Sigmoid colon (tissue), 6 donors: ENCODE measurements at regions not wholly inside any gene's neighbourhood (a gene's known extent, or its start where the extent isn't known, plus 50 kb on each side); places are given as distances from the start of the nearest gene placed in this dataset.

Source experiments
- DNase-seq: peaks from one replicate; pipeline ENCODE4 v3.0.0-alpha.2; 2019
- H3K27ac ChIP-seq, 4 donors: fragments of 200-600 bp; sonication (generic); one replicate each; pipeline ENCODE4 v1.5.1; 2016 to 2019; ENCODE audit warnings: mild to moderate bottlenecking in 1 of 4
- H3K27me3 ChIP-seq, 3 donors: fragments of 200-600 bp; sonication (generic); one replicate each; pipeline ENCODE4 v1.5.1; 2019; ENCODE audit warnings: mild to moderate bottlenecking in 1 of 3
- H3K36me3 ChIP-seq, 4 donors: fragments of 200-600 bp; sonication (generic); one replicate each; pipeline ENCODE4 v1.5.1; 2016 to 2019
- H3K4me1 ChIP-seq, 4 donors: fragments of 200-600 bp; sonication (generic); one replicate each; pipeline ENCODE4 v1.5.1; 2017 to 2019
- H3K4me3 ChIP-seq, 4 donors: fragments of 200-600 bp; sonication (generic); one replicate each; pipeline ENCODE4 v1.5.1; 2017 to 2019; ENCODE audit warnings: mild to moderate bottlenecking in 2 of 4, moderate library complexity in 1 of 4
- H3K9me3 ChIP-seq, 4 donors: fragments of 200-600 bp in 3 of 4; sonication (generic) in 3 of 4; one replicate each; pipeline versions ENCODE4 v1.5.1 to v1.6.1; 2013 to 2019
- CTCF ChIP-seq, 4 experiments: fragments of 450-650 bp in 3 of 4; fragments of 200-600 bp in 1 of 4; IDR thresholded peaks; one replicate each; pipeline ENCODE4 v1.5.1; 2016 to 2019; ENCODE audit warnings: antibody characterized with exemption in 4 of 4, mild to moderate bottlenecking in 3 of 4, moderate library complexity in 2 of 4
- EP300 ChIP-seq, 4 donors: sonication (generic); formaldehyde crosslinking; IDR thresholded peaks; one replicate each; pipeline ENCODE4 v1.6.1; 2017; ENCODE audit warnings: antibody characterized with exemption in 4 of 4
- POLR2A ChIP-seq, 2 donors: fragments of 450-650 bp; IDR thresholded peaks; one replicate each; pipeline ENCODE4 v1.6.1; 2016; ENCODE audit warnings: antibody characterized with exemption in 2 of 2, mild to moderate bottlenecking in 2 of 2, moderate library complexity in 2 of 2
- POLR2AphosphoS5 ChIP-seq, 4 donors: sonication (generic); formaldehyde crosslinking; IDR thresholded peaks; one replicate each; pipeline ENCODE4 v1.6.1; 2017; ENCODE audit warnings: antibody characterized with exemption in 4 of 4
- WGBS, 2 donors: extraction: QIAGEN DNeasy Blood & Tissue Kit; methylation state at CpG; one replicate each; pipeline ENCODE4 v1.1.7; 2013; 5-methylcytosine and 5-hydroxymethylcytosine counted together
- intact Hi-C: fragments of 100-400 bp; cut with DNase I; formaldehyde crosslinking; loops from one replicate; pipeline ENCODE4 v1.15.1; 2023
- donor health status: healthy with polysubstance abuse.
- donor health status: healthy.

- H3K9me3 ChIP-seq, result no peaks in the 10 kb centered on the region
- TF ChIP-seq POLR2AphosphoS5 (IDR thresholded peaks at IDR 0.05), result no peak
- no peak for TF ChIP-seq POLR2A (IDR thresholded peaks at IDR 0.05)
- no peak for TF ChIP-seq CTCF (IDR thresholded peaks at IDR 0.05)
- no peak for TF ChIP-seq EP300 (IDR thresholded peaks at IDR 0.05)
- no peak overlapping the region for H3K27ac ChIP-seq
- DNase-seq, result no peak
- intact Hi-C loops, result no loop called here
- no peak overlapping the region for H3K4me3 ChIP-seq
- H3K4me1 ChIP-seq, result no peaks in the 10 kb centered on the region
- H3K27me3 ChIP-seq, result no peaks in the 10 kb centered on the region
- 23 to 60% methylated on average over 3 of the region's 3 CpGs for WGBS, 2 donors
- H3K36me3 ChIP-seq, result no peaks in the 10 kb centered on the region
These were observed 127.2 kb downstream of the NPY start for GRCh38 chr7:24411226-24411625.

- Histone ChIP-seq H3K27me3 (no peaks in the 10 kb centered on the region), H3K4me3 (no peak overlapping the region), H3K9me3 (no peaks in the 10 kb centered on the region), H3K4me1 (no peaks in the 10 kb centered on the region), H3K36me3 (no peaks in the 10 kb centered on the region), H3K27ac (no peak overlapping the region)
- no peak for DNase-seq
- WGBS, 2 donors, result 67 to 73% methylated on average over 7 of the region's 7 CpGs
- intact Hi-C loops, result no loop called here
- TF ChIP-seq POLR2AphosphoS5 (IDR thresholded peaks at IDR 0.05) (no peak), EP300 (IDR thresholded peaks at IDR 0.05) (no peak), POLR2A (IDR thresholded peaks at IDR 0.05) (no peak), CTCF (IDR thresholded peaks at IDR 0.05) (no peak)
These were observed 133.6 kb downstream of the NPY start for GRCh38 chr7:24417526-24418120.

GRCh38 chr7:24419077-24419476, 135.1 kb downstream of the NPY start:
- H3K27ac ChIP-seq, result no peak overlapping the region
- TF ChIP-seq POLR2A (IDR thresholded peaks at IDR 0.05) (no peak), POLR2AphosphoS5 (IDR thresholded peaks at IDR 0.05) (no peak), EP300 (IDR thresholded peaks at IDR 0.05) (no peak), CTCF (IDR thresholded peaks at IDR 0.05) (no peak)
- intact Hi-C loops, result no loop called here
- H3K9me3 ChIP-seq, result no peaks in the 10 kb centered on the region
- no peak overlapping the region for H3K4me3 ChIP-seq
- no peaks in the 10 kb centered on the region for H3K4me1 ChIP-seq
- WGBS, 2 donors, result 89 to 90% methylated on average over 2 of the region's 2 CpGs
- no peaks in the 10 kb centered on the region for H3K36me3 ChIP-seq
- no peak for DNase-seq
- no peaks in the 10 kb centered on the region for H3K27me3 ChIP-seq

- Histone ChIP-seq H3K9me3 (no peaks in the 10 kb centered on the region), H3K27ac (no peak overlapping the region), H3K4me1 (no peaks in the 10 kb centered on the region), H3K4me3 (no peak overlapping the region), H3K36me3 (no peaks in the 10 kb centered on the region), H3K27me3 (no peaks in the 10 kb centered on the region)
- DNase-seq, result no peak
- intact Hi-C loops, result no loop called here
- no peak for TF ChIP-seq POLR2AphosphoS5 (IDR thresholded peaks at IDR 0.05)
- no peak for TF ChIP-seq CTCF (IDR thresholded peaks at IDR 0.05)
- no peak for TF ChIP-seq POLR2A (IDR thresholded peaks at IDR 0.05)
- TF ChIP-seq EP300 (IDR thresholded peaks at IDR 0.05), result no peak
These were observed 135.5 kb downstream of the NPY start for GRCh38 chr7:24419511-24419910.

- intact Hi-C loops, result no loop called here
- no peak for TF ChIP-seq CTCF (IDR thresholded peaks at IDR 0.05)
- TF ChIP-seq POLR2AphosphoS5 (IDR thresholded peaks at IDR 0.05), result no peak
- WGBS, 2 donors, result 74% methylated on average over 4 of the region's 4 CpGs
- no peaks in the 10 kb centered on the region for H3K4me1 ChIP-seq
- no peaks in the 10 kb centered on the region for H3K27me3 ChIP-seq
- no peaks in the 10 kb centered on the region for H3K36me3 ChIP-seq
- H3K4me3 ChIP-seq, result no peak overlapping the region
- no peak for DNase-seq
- H3K27ac ChIP-seq, result no peak overlapping the region
- H3K9me3 ChIP-seq, result peaks cover 0 to 2% (median 0%) of the 10 kb centered on the region in 4 donors
These were observed 138.5 kb downstream of the NPY start for GRCh38 chr7:24422441-24423010.
